ENCODE measurements at regions not wholly inside any gene's neighbourhood (a gene's known extent, or its start where the extent isn't known, plus 50 kb on each side); places are given as distances from the start of the nearest gene placed in this dataset.

DNA sequence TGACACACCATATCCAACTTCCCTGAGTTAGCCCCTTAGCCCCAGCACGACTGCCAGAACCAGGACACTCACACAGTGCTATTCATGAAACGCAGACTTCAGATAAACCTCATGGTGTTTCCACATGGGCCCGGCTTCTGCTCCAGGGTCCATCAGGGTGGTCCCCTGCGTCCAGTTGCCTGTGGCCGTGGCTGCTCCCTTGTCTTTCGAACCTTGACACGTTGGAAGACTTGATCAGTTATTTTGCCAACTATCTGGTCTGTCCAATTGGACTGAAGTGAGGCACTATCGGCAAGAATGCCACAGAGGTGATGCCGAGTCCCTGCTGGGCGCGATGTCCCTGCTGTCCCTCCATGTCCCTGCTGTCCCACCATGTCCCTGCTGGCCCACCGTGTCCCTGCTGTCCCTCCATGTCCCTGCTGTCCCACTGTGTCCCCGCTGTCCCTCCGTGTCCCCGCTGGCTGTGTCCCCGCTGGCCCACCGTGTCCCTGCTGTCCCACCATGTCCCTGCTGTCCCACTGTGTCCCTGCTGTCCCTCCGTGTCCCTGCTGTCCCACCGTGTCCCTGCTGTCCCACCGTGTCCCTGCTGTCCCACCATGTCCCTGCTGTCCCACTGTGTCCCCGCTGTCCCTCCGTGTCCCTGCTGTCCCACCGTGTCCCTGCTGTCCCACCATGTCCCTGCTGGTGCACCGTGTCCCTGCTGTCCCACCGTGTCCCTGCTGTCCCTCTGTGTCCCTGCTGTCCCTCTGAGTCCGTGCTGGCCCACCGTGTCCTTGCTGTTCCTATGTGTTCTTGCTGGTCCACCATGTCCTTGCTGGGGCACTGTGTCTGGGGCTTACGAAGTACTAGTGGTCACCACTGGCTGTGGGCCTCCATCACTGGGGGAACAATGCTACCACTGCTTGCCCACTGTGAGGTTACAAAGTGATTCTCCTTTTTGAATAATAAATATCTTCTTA is 251.4 kb downstream of the DLL1 start:
- no peaks in the 10 kb centered on the region for H3K36me3 ChIP-seq (replicated peaks in 1 of 2; ENCODE audit: control insufficient read depth in 1 of 2, insufficient read depth in 2 of 2, low read length in 2 of 2)
- H3K4me3 ChIP-seq (replicated peaks in 1 of 3; ENCODE audit: low read depth in 2 of 3, low read length in 3 of 3) = no peak overlapping the region
- intact Hi-C loops (cut with micrococcal nuclease) = loop anchor here in 1 of 2 donors (10.0 kb wide), 1 partner anchor 45 kb away; no protein-coding TSS in a partner anchor
- H3K27ac ChIP-seq (ENCODE audit: low read depth in 1 of 2, low read length in 2 of 2) = no peak overlapping the region
- 86% methylated on average over 25 of the region's 28 CpGs for WGBS (ENCODE audit: insufficient coverage)
- peaks cover 2 to 7% (median 3%) of the 10 kb centered on the region in 7 donors for H3K9me3 Mint-ChIP-seq
- no peaks in the 10 kb centered on the region for H4K20me1 ChIP-seq (ENCODE audit: insufficient read depth, low read length)
- DNase-seq = no peak
- no peaks in the 10 kb centered on the region for H3K79me2 ChIP-seq (ENCODE audit: insufficient read depth, low read length)
- H3K27me3 Mint-ChIP-seq (ENCODE audit: low read depth in 3 of 3) = peaks cover 5% of the 10 kb centered on the region in 3 donors
- no peak overlapping the region for H3K4me3 Mint-ChIP-seq
- no peaks in the 10 kb centered on the region for H3K36me3 Mint-ChIP-seq
- no peak overlapping the region for H3K9ac ChIP-seq (ENCODE audit: insufficient read depth, low read length, poor library complexity, severe bottlenecking)
- no peaks in the 10 kb centered on the region for H3K27me3 ChIP-seq (ENCODE audit: control insufficient read depth in 2 of 2, insufficient read depth in 2 of 2, low read length in 2 of 2)
- H3K4me2 ChIP-seq (replicated peaks; ENCODE audit: extremely low read depth, low read length, poor library complexity, severe bottlenecking) = no peak overlapping the region
- H3K9me3 ChIP-seq (replicated peaks in 1 of 2; ENCODE audit: control insufficient read depth in 1 of 2, insufficient read depth in 1 of 2, low read length in 2 of 2) = no peaks in the 10 kb centered on the region
- H2AFZ ChIP-seq (ENCODE audit: insufficient read depth, low read depth, low read length, poor library complexity, severe bottlenecking) = no peak overlapping the region
- peaks cover 9 to 11% of the 10 kb centered on the region in 2 donors for H3K4me1 ChIP-seq (ENCODE audit: control insufficient read depth in 1 of 2, insufficient read depth in 2 of 2, low read length in 2 of 2)
- TF ChIP-seq, protein P1, sequence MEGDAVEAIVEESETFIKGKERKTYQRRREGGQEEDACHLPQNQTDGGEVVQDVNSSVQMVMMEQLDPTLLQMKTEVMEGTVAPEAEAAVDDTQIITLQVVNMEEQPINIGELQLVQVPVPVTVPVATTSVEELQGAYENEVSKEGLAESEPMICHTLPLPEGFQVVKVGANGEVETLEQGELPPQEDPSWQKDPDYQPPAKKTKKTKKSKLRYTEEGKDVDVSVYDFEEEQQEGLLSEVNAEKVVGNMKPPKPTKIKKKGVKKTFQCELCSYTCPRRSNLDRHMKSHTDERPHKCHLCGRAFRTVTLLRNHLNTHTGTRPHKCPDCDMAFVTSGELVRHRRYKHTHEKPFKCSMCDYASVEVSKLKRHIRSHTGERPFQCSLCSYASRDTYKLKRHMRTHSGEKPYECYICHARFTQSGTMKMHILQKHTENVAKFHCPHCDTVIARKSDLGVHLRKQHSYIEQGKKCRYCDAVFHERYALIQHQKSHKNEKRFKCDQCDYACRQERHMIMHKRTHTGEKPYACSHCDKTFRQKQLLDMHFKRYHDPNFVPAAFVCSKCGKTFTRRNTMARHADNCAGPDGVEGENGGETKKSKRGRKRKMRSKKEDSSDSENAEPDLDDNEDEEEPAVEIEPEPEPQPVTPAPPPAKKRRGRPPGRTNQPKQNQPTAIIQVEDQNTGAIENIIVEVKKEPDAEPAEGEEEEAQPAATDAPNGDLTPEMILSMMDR (IDR thresholded peaks at IDR 0.05) = no peak
- peaks cover 14% of the 10 kb centered on the region for H3K4me1 Mint-ChIP-seq
- H3K27ac Mint-ChIP-seq = peak overlapping the region in 2 of 7 donors; percentile 9 to 71

GRCh38 chr6:170038708-170039107 is 252.2 kb downstream of the DLL1 start:
- Histone ChIP-seq H3K4me2 (replicated peaks; ENCODE audit: extremely low read depth, low read length, poor library complexity, severe bottlenecking) (no peak overlapping the region), H4K20me1 (ENCODE audit: insufficient read depth, low read length) (no peaks in the 10 kb centered on the region), H2AFZ (ENCODE audit: insufficient read depth, low read depth, low read length, poor library complexity, severe bottlenecking) (no peak overlapping the region), H3K79me2 (ENCODE audit: insufficient read depth, low read length) (no peaks in the 10 kb centered on the region), H3K4me1 (ENCODE audit: control insufficient read depth in 1 of 2, insufficient read depth in 2 of 2, low read length in 2 of 2) (peaks cover 9 to 11% of the 10 kb centered on the region in 2 donors), H3K9ac (ENCODE audit: insufficient read depth, low read length, poor library complexity, severe bottlenecking) (no peak overlapping the region), H3K27me3 (ENCODE audit: control insufficient read depth in 2 of 2, insufficient read depth in 2 of 2, low read length in 2 of 2) (no peaks in the 10 kb centered on the region), H3K36me3 (replicated peaks in 1 of 2; ENCODE audit: control insufficient read depth in 1 of 2, insufficient read depth in 2 of 2, low read length in 2 of 2) (no peaks in the 10 kb centered on the region), H3K4me3 (replicated peaks in 1 of 3; ENCODE audit: low read depth in 2 of 3, low read length in 3 of 3) (no peak overlapping the region), H3K27ac (ENCODE audit: low read depth in 1 of 2, low read length in 2 of 2) (no peak overlapping the region), H3K9me3 (replicated peaks in 1 of 2; ENCODE audit: control insufficient read depth in 1 of 2, insufficient read depth in 1 of 2, low read length in 2 of 2) (peaks cover 0 to 3% of the 10 kb centered on the region in 2 donors)
- no peak for DNase-seq
- intact Hi-C loops (cut with micrococcal nuclease) = loop anchor here in 1 of 2 donors (10.0 kb wide), 1 partner anchor 46 kb away; no protein-coding TSS in a partner anchor
- H3K4me1 Mint-ChIP-seq = peaks cover 14% of the 10 kb centered on the region
- 67% methylated on average over 7 of the region's 9 CpGs for WGBS (ENCODE audit: insufficient coverage)
- H3K4me3 Mint-ChIP-seq = no peak overlapping the region
- no peak overlapping the region for H3K27ac Mint-ChIP-seq
- peaks cover 5% of the 10 kb centered on the region in 3 donors for H3K27me3 Mint-ChIP-seq (ENCODE audit: low read depth in 3 of 3)
- TF ChIP-seq, protein P1 (IDR thresholded peaks at IDR 0.05) = no peak
- no peaks in the 10 kb centered on the region for H3K36me3 Mint-ChIP-seq
- peaks cover 3 to 12% (median 5%) of the 10 kb centered on the region in 7 donors for H3K9me3 Mint-ChIP-seq

Data from CD14-positive monocyte (primary cell).